ENCODE measurements at regions not wholly inside any gene's neighbourhood (a gene's known extent, or its start where the extent isn't known, plus 50 kb on each side); places are given as distances from the start of the nearest gene placed in this dataset.
A peak's percentile ranks its signal among the peaks of the same experiment; 100 is the strongest.

DNA sequence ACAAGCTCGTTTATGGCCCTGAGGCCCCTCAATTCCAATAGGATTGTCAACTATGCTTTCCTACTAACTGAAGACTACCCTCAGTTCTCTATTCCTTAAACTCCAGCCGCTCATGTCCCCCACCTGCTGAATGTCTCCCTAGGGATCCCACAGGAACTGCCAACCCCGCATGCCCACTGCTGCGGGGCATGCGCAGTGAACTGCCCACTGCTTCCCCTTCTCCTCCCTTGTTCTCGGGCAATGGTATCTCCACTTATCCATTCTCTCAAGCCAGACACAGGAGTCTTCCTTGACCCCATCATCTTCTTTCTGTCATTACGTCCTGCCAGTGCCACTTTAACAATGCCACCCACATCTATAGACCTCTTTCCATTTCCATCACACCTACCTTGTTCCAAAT, 90.0 kb downstream of the FGF18 start:
- no peak overlapping the region for H3K27ac ChIP-seq (ENCODE audit: low read depth, low read length, severe bottlenecking)
- no peaks in the 10 kb centered on the region for H3K4me1 ChIP-seq (ENCODE audit: control insufficient read depth, insufficient read depth, low read length, poor library complexity, severe bottlenecking)
- H3K4me3 ChIP-seq (ENCODE audit: extremely low read depth, insufficient read depth, low read length, poor library complexity, severe bottlenecking) = no peak overlapping the region
- H3K36me3 ChIP-seq (ENCODE audit: control insufficient read depth, insufficient read depth, low read length) = no peaks in the 10 kb centered on the region
- WGBS, 2 experiments (ENCODE audit: insufficient coverage in 2 of 2) = 93 to 97% methylated on average over 5 to 7 of the region's 7 CpGs
- no peaks in the 10 kb centered on the region for H3K9me3 ChIP-seq (ENCODE audit: control insufficient read depth, low read length)

DNA sequence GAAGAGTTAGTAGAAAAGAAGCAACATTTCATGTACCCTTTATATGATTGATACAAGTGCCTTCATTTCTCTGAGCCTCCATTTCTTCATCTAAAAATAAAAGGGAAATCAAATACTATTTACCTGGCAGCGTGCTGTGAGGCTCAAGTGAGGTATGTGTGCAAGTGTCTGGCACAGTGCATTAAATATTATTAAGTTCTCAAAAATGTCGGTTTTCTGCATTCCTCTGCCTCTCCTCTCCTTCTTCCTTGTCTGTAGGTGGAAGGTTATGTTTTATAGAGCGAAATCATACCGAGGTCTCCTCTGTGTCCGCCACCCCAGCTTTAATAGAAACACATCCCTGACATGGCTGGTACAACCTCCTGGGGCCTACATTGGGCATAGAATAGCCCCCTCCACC, 93.0 kb downstream of the FGF18 start:
- no peak overlapping the region for H3K4me3 ChIP-seq (ENCODE audit: extremely low read depth, insufficient read depth, low read length, poor library complexity, severe bottlenecking)
- no peaks in the 10 kb centered on the region for H3K36me3 ChIP-seq (ENCODE audit: control insufficient read depth, insufficient read depth, low read length)
- H3K4me1 ChIP-seq (ENCODE audit: control insufficient read depth, insufficient read depth, low read length, poor library complexity, severe bottlenecking) = no peaks in the 10 kb centered on the region
- H3K27ac ChIP-seq (ENCODE audit: low read depth, low read length, severe bottlenecking) = no peak overlapping the region
- WGBS, 2 experiments (ENCODE audit: insufficient coverage in 2 of 2) = no CpG with 5 or more reads among the region's 5 CpGs
- no peaks in the 10 kb centered on the region for H3K9me3 ChIP-seq (ENCODE audit: control insufficient read depth, low read length)

DNA sequence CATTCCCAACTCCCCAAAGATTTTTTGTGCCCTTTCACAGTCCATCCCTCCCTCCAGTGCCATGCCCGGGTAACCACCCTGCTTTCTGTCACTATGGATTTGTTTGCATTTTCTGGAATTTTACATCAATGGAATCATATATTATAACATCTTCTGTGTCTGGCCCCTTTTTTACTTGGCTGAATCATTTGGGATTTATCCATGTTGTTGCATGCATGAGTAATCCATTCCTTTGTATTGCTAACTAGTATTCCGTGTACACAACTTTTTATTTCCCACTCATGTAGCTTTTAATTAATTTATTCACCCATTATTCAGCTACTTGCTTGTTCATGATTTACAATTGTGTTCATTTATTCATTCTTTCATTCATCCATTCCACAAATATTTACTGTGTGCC, 94.1 kb downstream of the FGF18 start:
- Histone ChIP-seq H3K4me3 (ENCODE audit: extremely low read depth, insufficient read depth, low read length, poor library complexity, severe bottlenecking) (no peak overlapping the region), H3K9me3 (ENCODE audit: control insufficient read depth, low read length) (no peaks in the 10 kb centered on the region), H3K27ac (ENCODE audit: low read depth, low read length, severe bottlenecking) (no peak overlapping the region), H3K36me3 (ENCODE audit: control insufficient read depth, insufficient read depth, low read length) (no peaks in the 10 kb centered on the region), H3K4me1 (ENCODE audit: control insufficient read depth, insufficient read depth, low read length, poor library complexity, severe bottlenecking) (no peaks in the 10 kb centered on the region)
- WGBS, 2 experiments (ENCODE audit: insufficient coverage in 2 of 2) = 80% methylated on average over 2 of the region's 2 CpGs; no CpG with 5 or more reads in 1 of the 2 experiments

DNA sequence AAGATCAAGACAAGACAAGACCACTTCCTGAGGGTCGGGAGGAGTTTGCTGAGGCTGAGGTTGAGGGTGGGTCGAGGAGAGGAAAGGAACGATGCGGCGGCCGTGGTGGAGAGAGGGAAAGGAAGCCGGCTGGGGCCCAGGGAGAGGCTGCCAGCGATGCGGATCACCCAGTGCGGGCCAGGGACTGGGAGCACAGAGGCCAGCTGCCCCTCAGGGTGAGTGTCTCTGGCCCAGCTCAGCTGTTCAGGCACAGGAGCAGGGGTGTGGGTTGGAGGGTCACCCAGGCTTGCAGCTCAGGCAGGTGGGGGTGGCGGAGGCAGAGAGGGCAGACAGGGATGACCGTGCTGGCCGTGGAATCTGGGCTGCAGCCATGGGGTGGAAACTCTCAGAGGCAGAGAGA, 99.5 kb downstream of the FGF18 start:
- Histone ChIP-seq H3K4me3 (ENCODE audit: extremely low read depth, insufficient read depth, low read length, poor library complexity, severe bottlenecking) (no peak overlapping the region), H3K4me1 (ENCODE audit: control insufficient read depth, insufficient read depth, low read length, poor library complexity, severe bottlenecking) (peaks cover 36% of the 10 kb centered on the region), H3K9me3 (ENCODE audit: control insufficient read depth, low read length) (no peaks in the 10 kb centered on the region), H3K27ac (ENCODE audit: low read depth, low read length, severe bottlenecking) (no peak overlapping the region), H3K36me3 (ENCODE audit: control insufficient read depth, insufficient read depth, low read length) (no peaks in the 10 kb centered on the region)
- WGBS, 2 experiments (ENCODE audit: insufficient coverage in 2 of 2) = 86 to 91% methylated on average over 9 to 13 of the region's 13 CpGs

DNA sequence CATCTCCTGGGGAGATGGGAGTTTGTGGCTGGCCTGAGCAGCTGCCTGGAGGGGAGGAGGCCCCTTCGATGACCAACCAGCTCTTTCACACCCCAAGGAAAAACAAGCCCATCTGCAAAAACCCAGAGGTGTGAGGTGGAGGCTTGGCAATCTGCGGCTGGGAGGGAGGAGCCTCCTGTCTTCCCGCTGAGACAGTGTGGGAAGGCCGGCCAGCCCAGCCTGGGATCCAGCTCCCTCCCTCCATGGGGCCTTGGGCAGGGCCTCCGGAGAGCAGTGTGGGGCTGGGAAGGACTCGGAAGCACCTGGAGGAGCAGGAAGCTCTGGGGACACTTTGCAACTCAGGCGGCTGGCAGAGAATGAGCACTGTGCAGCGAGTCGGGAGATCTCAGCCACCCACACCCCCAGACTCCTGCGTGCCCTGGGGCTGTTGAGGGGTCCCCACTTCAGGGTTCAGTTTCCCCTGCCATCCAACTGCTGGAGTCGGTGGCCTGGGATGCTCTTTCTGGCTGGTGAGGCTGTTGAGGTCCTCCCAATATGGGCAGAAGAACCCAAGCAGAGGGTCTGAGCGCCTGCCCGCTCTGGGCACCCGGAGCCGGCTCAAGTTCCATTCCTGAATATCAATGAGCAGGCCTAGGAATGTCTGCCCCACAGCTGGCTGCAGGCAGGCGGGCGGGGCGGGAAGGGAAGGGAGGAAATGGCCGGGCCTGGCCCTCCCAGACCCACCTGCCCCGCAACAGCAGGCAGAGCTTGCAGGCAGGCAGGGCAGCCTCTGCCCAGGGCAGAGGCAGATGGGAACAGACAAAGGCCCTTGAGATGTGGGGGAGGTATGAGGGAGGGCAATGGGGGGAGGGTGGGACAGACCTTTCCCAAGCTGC, 101.1 kb downstream of the FGF18 start:
- Histone ChIP-seq H3K36me3 (ENCODE audit: control insufficient read depth, insufficient read depth, low read length) (no peaks in the 10 kb centered on the region), H3K9me3 (ENCODE audit: control insufficient read depth, low read length) (no peaks in the 10 kb centered on the region), H3K27ac (ENCODE audit: low read depth, low read length, severe bottlenecking) (peak overlapping the region; percentile 95), H3K4me3 (ENCODE audit: extremely low read depth, insufficient read depth, low read length, poor library complexity, severe bottlenecking) (no peak overlapping the region), H3K4me1 (ENCODE audit: control insufficient read depth, insufficient read depth, low read length, poor library complexity, severe bottlenecking) (peaks cover 45% of the 10 kb centered on the region)
- 8 to 13% methylated on average over 10 to 12 of the region's 20 CpGs for WGBS, 2 experiments (ENCODE audit: insufficient coverage in 2 of 2)

DNA sequence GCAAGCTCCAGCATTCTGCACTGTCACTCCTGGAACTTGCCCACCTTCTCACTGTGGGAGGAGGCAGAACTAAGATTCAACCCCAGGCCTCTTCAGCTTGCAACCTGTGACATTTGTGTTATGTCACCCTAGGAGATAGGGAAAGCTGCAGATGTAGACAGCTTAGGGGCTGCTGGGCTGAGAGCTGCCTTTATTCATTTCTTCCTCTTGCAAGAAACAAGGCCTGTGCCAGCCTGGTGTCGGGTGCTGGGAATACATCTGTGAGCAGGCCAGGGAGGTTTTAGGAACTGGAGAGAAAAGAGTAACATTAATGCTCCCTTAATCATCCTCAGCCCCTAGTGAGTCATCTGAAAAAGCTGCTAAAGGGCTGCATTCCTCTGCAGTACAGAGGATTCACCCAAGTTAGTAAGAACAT, 101.8 kb downstream of the FGF18 start:
- WGBS, 2 experiments (ENCODE audit: insufficient coverage in 2 of 2) = no CpG with 5 or more reads among the region's 1 CpG
- Histone ChIP-seq H3K36me3 (ENCODE audit: control insufficient read depth, insufficient read depth, low read length) (no peaks in the 10 kb centered on the region), H3K4me1 (ENCODE audit: control insufficient read depth, insufficient read depth, low read length, poor library complexity, severe bottlenecking) (peaks cover 45% of the 10 kb centered on the region), H3K4me3 (ENCODE audit: extremely low read depth, insufficient read depth, low read length, poor library complexity, severe bottlenecking) (no peak overlapping the region), H3K9me3 (ENCODE audit: control insufficient read depth, low read length) (no peaks in the 10 kb centered on the region), H3K27ac (ENCODE audit: low read depth, low read length, severe bottlenecking) (peak overlapping the region; percentile 95)

DNA sequence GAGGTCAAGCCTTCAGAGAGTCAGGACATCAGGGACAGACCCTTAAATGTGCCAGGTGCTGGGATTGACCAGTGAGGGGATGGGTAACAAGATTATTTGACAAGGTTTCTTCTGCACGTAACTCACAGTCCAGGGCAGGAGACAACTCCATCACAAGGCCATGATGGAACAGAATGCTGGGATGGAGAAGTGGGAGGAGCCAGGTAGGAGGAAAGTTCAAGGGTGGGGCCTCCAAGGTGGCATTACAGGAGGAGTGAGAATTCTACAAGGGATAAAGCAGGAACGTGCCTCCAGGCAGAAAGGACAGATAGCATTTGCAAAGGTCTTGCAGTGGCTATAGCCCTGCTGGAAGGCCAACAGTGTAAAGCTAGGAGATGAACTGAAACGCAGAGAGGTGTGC, 102.2 kb downstream of the FGF18 start:
- H3K9me3 ChIP-seq (ENCODE audit: control insufficient read depth, low read length) = no peaks in the 10 kb centered on the region
- no peak overlapping the region for H3K4me3 ChIP-seq (ENCODE audit: extremely low read depth, insufficient read depth, low read length, poor library complexity, severe bottlenecking)
- peak overlapping the region; percentile 95 for H3K27ac ChIP-seq (ENCODE audit: low read depth, low read length, severe bottlenecking)
- 67 to 94% methylated on average over 3 of the region's 3 CpGs for WGBS, 2 experiments (ENCODE audit: insufficient coverage in 2 of 2)
- H3K36me3 ChIP-seq (ENCODE audit: control insufficient read depth, insufficient read depth, low read length) = no peaks in the 10 kb centered on the region
- peaks cover 45% of the 10 kb centered on the region for H3K4me1 ChIP-seq (ENCODE audit: control insufficient read depth, insufficient read depth, low read length, poor library complexity, severe bottlenecking)

DNA sequence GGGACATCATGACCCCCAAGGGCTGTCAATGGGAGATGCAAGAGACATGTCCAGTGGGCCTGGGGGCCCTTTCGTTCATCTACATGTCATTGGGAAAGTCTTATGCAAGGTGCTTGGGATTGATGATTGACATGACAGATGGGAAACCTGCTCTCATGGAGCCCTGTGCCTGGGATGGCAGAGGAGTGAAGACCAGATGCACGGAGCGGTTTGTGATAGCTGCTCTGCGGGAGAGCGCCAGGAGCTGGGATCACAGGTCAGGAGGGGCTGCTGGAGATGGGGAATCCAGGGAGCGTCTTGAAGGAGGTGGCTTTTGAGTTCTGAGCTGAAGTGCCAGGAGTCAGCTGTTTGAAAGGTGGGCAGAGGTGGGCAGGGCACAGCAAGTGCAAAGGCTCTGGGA, 104.3 kb downstream of the FGF18 start:
- Histone ChIP-seq H3K36me3 (ENCODE audit: control insufficient read depth, insufficient read depth, low read length) (no peaks in the 10 kb centered on the region), H3K9me3 (ENCODE audit: control insufficient read depth, low read length) (no peaks in the 10 kb centered on the region)
- 88 to 94% methylated on average over 6 of the region's 6 CpGs for WGBS, 2 experiments (ENCODE audit: insufficient coverage in 2 of 2)

DNA sequence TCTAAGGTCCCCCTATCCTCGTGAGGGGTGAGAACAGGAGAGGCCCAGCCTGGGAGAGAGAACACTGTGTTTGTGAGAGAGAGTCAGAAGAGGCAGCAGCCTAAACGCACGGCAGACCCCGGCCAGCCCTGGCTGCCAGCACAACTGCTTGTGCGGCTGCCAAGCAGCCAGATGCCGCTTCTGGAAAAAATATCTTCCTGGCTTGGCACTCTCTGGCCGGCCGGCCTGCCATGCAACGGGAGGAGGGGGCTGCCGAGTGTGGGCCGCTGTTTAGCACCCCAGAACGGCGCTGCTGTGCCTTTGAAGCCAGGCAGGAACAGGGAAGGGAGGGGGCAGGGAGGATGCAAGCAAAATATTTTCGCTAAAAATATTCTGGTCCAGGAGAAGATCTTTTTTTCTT, 105.0 kb downstream of the FGF18 start:
- no peak overlapping the region for H3K4me3 ChIP-seq (ENCODE audit: extremely low read depth, insufficient read depth, low read length, poor library complexity, severe bottlenecking)
- H3K9me3 ChIP-seq (ENCODE audit: control insufficient read depth, low read length) = no peaks in the 10 kb centered on the region
- 72 to 74% methylated on average over 11 to 13 of the region's 14 CpGs for WGBS, 2 experiments (ENCODE audit: insufficient coverage in 2 of 2)
- peaks cover 41% of the 10 kb centered on the region for H3K4me1 ChIP-seq (ENCODE audit: control insufficient read depth, insufficient read depth, low read length, poor library complexity, severe bottlenecking)
- H3K36me3 ChIP-seq (ENCODE audit: control insufficient read depth, insufficient read depth, low read length) = no peaks in the 10 kb centered on the region
- H3K27ac ChIP-seq (ENCODE audit: low read depth, low read length, severe bottlenecking) = no peak overlapping the region

More for the DNA sequence above, 104.3 kb downstream of the FGF18 start:
- H3K27ac ChIP-seq (ENCODE audit: low read depth, low read length, severe bottlenecking) = no peak overlapping the region
- H3K4me3 ChIP-seq (ENCODE audit: extremely low read depth, insufficient read depth, low read length, poor library complexity, severe bottlenecking) = no peak overlapping the region
- peaks cover 45% of the 10 kb centered on the region for H3K4me1 ChIP-seq (ENCODE audit: control insufficient read depth, insufficient read depth, low read length, poor library complexity, severe bottlenecking)

DNA sequence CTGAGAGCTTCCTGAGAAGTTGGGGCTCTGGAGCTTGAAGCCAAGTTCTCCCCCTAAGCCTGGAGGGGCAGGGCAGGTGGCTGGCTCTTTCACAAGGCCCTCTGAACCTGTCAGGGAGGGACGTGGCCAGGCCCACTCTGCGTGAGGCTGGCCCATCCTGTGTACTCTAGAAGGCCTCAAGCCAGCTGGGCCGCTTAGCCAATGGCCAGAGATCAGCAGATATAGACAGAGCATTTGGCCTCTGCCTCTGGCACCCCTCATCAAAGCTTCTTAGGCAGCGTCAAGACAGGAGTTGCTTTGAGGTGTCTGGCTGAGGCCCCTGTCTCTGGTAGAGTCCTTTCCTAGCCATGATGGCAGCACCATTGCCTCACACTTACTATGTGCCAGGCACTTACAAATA, 105.6 kb downstream of the FGF18 start:
- Histone ChIP-seq H3K4me1 (ENCODE audit: control insufficient read depth, insufficient read depth, low read length, poor library complexity, severe bottlenecking) (peaks cover 35% of the 10 kb centered on the region), H3K36me3 (ENCODE audit: control insufficient read depth, insufficient read depth, low read length) (no peaks in the 10 kb centered on the region), H3K9me3 (ENCODE audit: control insufficient read depth, low read length) (no peaks in the 10 kb centered on the region), H3K4me3 (ENCODE audit: extremely low read depth, insufficient read depth, low read length, poor library complexity, severe bottlenecking) (no peak overlapping the region), H3K27ac (ENCODE audit: low read depth, low read length, severe bottlenecking) (no peak overlapping the region)
- WGBS, 2 experiments (ENCODE audit: insufficient coverage in 2 of 2) = 73 to 79% methylated on average over 3 of the region's 4 CpGs

DNA sequence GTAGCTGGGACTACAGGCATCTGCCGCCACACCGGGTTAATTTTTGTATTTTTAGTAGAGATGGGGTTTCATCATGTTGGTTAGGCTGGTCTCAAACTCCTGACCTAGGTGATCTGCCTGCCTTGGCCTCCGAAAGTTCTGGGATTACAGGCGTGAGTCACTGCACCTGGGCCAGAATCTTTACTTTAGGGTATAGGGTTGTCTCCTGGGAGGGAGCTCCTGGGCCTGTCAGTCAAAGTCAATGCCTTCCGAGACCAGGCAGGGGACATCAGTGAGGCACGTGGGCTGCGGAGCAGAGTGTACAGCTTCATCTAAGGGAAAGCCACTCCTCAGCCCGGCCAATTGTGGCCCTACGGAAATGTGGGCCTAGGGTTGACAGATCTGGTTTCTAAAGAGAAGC, 108.6 kb downstream of the FGF18 start:
- Histone ChIP-seq H3K9me3 (ENCODE audit: control insufficient read depth, low read length) (no peaks in the 10 kb centered on the region), H3K36me3 (ENCODE audit: control insufficient read depth, insufficient read depth, low read length) (no peaks in the 10 kb centered on the region), H3K4me1 (ENCODE audit: control insufficient read depth, insufficient read depth, low read length, poor library complexity, severe bottlenecking) (peaks cover 9% of the 10 kb centered on the region), H3K27ac (ENCODE audit: low read depth, low read length, severe bottlenecking) (no peak overlapping the region), H3K4me3 (ENCODE audit: extremely low read depth, insufficient read depth, low read length, poor library complexity, severe bottlenecking) (no peak overlapping the region)
- 93 to 97% methylated on average over 8 of the region's 9 CpGs for WGBS, 2 experiments (ENCODE audit: insufficient coverage in 2 of 2)

Measured in mesodermal cell (in vitro differentiated cells).